T-helper 1 cell treated with Interleukin-12 subunit alpha and Interleukin-12 subunit beta and Interleukin-4 antibody, amounts not matched to agents 30 μg/mL and 1 μg/mL, for 36 hours (primary cell): ENCODE measurements at regions not wholly inside any gene's neighbourhood (a gene's known extent, or its start where the extent isn't known, plus 50 kb on each side); places are given as distances from the start of the nearest gene placed in this dataset.
"Not testable (repeated sequence)": the region's sequence is repeated elsewhere in the genome, so short reads cannot be mapped to it uniquely, and the experiment has no call there.

ENCODE experiments used
- H3K27ac Mint-ChIP-seq: one replicate; pipeline ENCODE4 v1.8.0; 2021; ENCODE audit warnings: mild to moderate bottlenecking, mixed read lengths
- H3K27me3 Mint-ChIP-seq: one replicate; pipeline ENCODE4 v1.8.0; 2021; ENCODE audit warnings: low read depth, mixed read lengths
- H3K36me3 Mint-ChIP-seq: one replicate; pipeline ENCODE4 v1.8.0; 2021; ENCODE audit warnings: low read depth, mixed read lengths
- H3K4me1 Mint-ChIP-seq: one replicate; pipeline ENCODE4 v1.8.0; 2021; ENCODE audit warnings: low read depth, mixed read lengths
- H3K4me3 Mint-ChIP-seq: one replicate; pipeline ENCODE4 v1.8.0; 2021; ENCODE audit warnings: mild to moderate bottlenecking, moderate library complexity, mixed read lengths
- H3K9me3 Mint-ChIP-seq: one replicate; pipeline ENCODE4 v1.8.0; 2021; ENCODE audit warnings: mixed read lengths

- no peak overlapping the region for H3K4me3 Mint-ChIP-seq
- H3K27ac Mint-ChIP-seq = no peak overlapping the region
- H3K9me3 Mint-ChIP-seq = no peaks in the 10 kb centered on the region
- H3K36me3 Mint-ChIP-seq = no peaks in the 10 kb centered on the region
- no peaks in the 10 kb centered on the region for H3K4me1 Mint-ChIP-seq
- H3K27me3 Mint-ChIP-seq = no peaks in the 10 kb centered on the region
Observed at GRCh38 chr7:10779465-10780399, 193.9 kb upstream of the PHF14 start.

GRCh38 chr7:10780400-10780747 lies 193.3 kb upstream of the PHF14 start:
- no peaks in the 10 kb centered on the region for H3K4me1 Mint-ChIP-seq
- no peaks in the 10 kb centered on the region for H3K27me3 Mint-ChIP-seq
- H3K9me3 Mint-ChIP-seq = no peaks in the 10 kb centered on the region
- H3K36me3 Mint-ChIP-seq = no peaks in the 10 kb centered on the region
- no peak overlapping the region for H3K27ac Mint-ChIP-seq
- no peak overlapping the region for H3K4me3 Mint-ChIP-seq

GRCh38 chr7:10786976-10787375 lies 186.7 kb upstream of the PHF14 start:
- not testable (repeated sequence) for H3K4me3 Mint-ChIP-seq, H3K27me3 Mint-ChIP-seq, H3K27ac Mint-ChIP-seq

GRCh38 chr7:10789170-10789569 lies 184.5 kb upstream of the PHF14 start:
- Mint-ChIP-seq H3K36me3 (no peaks in the 10 kb centered on the region), H3K4me1 (no peaks in the 10 kb centered on the region), H3K9me3 (no peaks in the 10 kb centered on the region), H3K27ac (no peak overlapping the region), H3K27me3 (no peaks in the 10 kb centered on the region), H3K4me3 (no peak overlapping the region)

More at GRCh38 chr7:10786976-10787375, 186.7 kb upstream of the PHF14 start:
- H3K9me3 Mint-ChIP-seq, H3K4me1 Mint-ChIP-seq, H3K36me3 Mint-ChIP-seq: not testable (repeated sequence)

- H3K27ac Mint-ChIP-seq = no peak overlapping the region
- H3K4me3 Mint-ChIP-seq = no peak overlapping the region
- H3K4me1 Mint-ChIP-seq = no peaks in the 10 kb centered on the region
- H3K27me3 Mint-ChIP-seq = no peaks in the 10 kb centered on the region
- no peaks in the 10 kb centered on the region for H3K9me3 Mint-ChIP-seq
- no peaks in the 10 kb centered on the region for H3K36me3 Mint-ChIP-seq
Observed at GRCh38 chr7:10790910-10791309, 182.8 kb upstream of the PHF14 start.

GRCh38 chr7:10793995-10794775 lies 179.5 kb upstream of the PHF14 start:
- Mint-ChIP-seq H3K4me3 (no peak overlapping the region), H3K4me1 (no peaks in the 10 kb centered on the region), H3K36me3 (no peaks in the 10 kb centered on the region), H3K27ac (no peak overlapping the region), H3K9me3 (no peaks in the 10 kb centered on the region), H3K27me3 (no peaks in the 10 kb centered on the region)

- H3K27me3 Mint-ChIP-seq = no peaks in the 10 kb centered on the region
- H3K27ac Mint-ChIP-seq = no peak overlapping the region
- H3K4me1 Mint-ChIP-seq = no peaks in the 10 kb centered on the region
- H3K4me3 Mint-ChIP-seq = no peak overlapping the region
- no peaks in the 10 kb centered on the region for H3K9me3 Mint-ChIP-seq
- H3K36me3 Mint-ChIP-seq = no peaks in the 10 kb centered on the region
Observed at GRCh38 chr7:10797157-10797556, 176.5 kb upstream of the PHF14 start.

GRCh38 chr7:10798044-10798443 lies 175.6 kb upstream of the PHF14 start:
- H3K27ac Mint-ChIP-seq = no peak overlapping the region
- no peaks in the 10 kb centered on the region for H3K9me3 Mint-ChIP-seq
- H3K4me3 Mint-ChIP-seq = no peak overlapping the region
- no peaks in the 10 kb centered on the region for H3K4me1 Mint-ChIP-seq
- no peaks in the 10 kb centered on the region for H3K36me3 Mint-ChIP-seq
- no peaks in the 10 kb centered on the region for H3K27me3 Mint-ChIP-seq

GRCh38 chr7:10799475-10799874 lies 174.2 kb upstream of the PHF14 start:
- Mint-ChIP-seq H3K9me3 (no peaks in the 10 kb centered on the region), H3K36me3 (no peaks in the 10 kb centered on the region), H3K27me3 (no peaks in the 10 kb centered on the region), H3K27ac (no peak overlapping the region), H3K4me1 (no peaks in the 10 kb centered on the region), H3K4me3 (no peak overlapping the region)

- Mint-ChIP-seq H3K4me1 (no peaks in the 10 kb centered on the region), H3K27me3 (no peaks in the 10 kb centered on the region), H3K27ac (no peak overlapping the region), H3K9me3 (no peaks in the 10 kb centered on the region), H3K4me3 (no peak overlapping the region), H3K36me3 (no peaks in the 10 kb centered on the region)
Observed at GRCh38 chr7:10802011-10802410, 171.7 kb upstream of the PHF14 start.

GRCh38 chr7:10802526-10802925 lies 171.1 kb upstream of the PHF14 start:
- no peaks in the 10 kb centered on the region for H3K36me3 Mint-ChIP-seq

GRCh38 chr7:10803720-10804119 lies 170.0 kb upstream of the PHF14 start:
- H3K27me3 Mint-ChIP-seq = no peaks in the 10 kb centered on the region
- H3K36me3 Mint-ChIP-seq = no peaks in the 10 kb centered on the region
- no peak overlapping the region for H3K4me3 Mint-ChIP-seq
- no peaks in the 10 kb centered on the region for H3K4me1 Mint-ChIP-seq
- H3K9me3 Mint-ChIP-seq = no peaks in the 10 kb centered on the region
- H3K27ac Mint-ChIP-seq = no peak overlapping the region

More at GRCh38 chr7:10802526-10802925, 171.1 kb upstream of the PHF14 start:
- no peak overlapping the region for H3K4me3 Mint-ChIP-seq
- no peaks in the 10 kb centered on the region for H3K9me3 Mint-ChIP-seq
- no peaks in the 10 kb centered on the region for H3K27me3 Mint-ChIP-seq
- H3K27ac Mint-ChIP-seq = no peak overlapping the region
- no peaks in the 10 kb centered on the region for H3K4me1 Mint-ChIP-seq

GRCh38 chr7:10804770-10805169 lies 168.9 kb upstream of the PHF14 start:
- no peaks in the 10 kb centered on the region for H3K9me3 Mint-ChIP-seq
- H3K27ac Mint-ChIP-seq = no peak overlapping the region
- H3K27me3 Mint-ChIP-seq = no peaks in the 10 kb centered on the region
- no peak overlapping the region for H3K4me3 Mint-ChIP-seq
- no peaks in the 10 kb centered on the region for H3K36me3 Mint-ChIP-seq
- no peaks in the 10 kb centered on the region for H3K4me1 Mint-ChIP-seq

GRCh38 chr7:10815546-10815945 lies 158.1 kb upstream of the PHF14 start:
- H3K27me3 Mint-ChIP-seq = no peaks in the 10 kb centered on the region
- H3K9me3 Mint-ChIP-seq = no peaks in the 10 kb centered on the region
- no peaks in the 10 kb centered on the region for H3K4me1 Mint-ChIP-seq
- no peak overlapping the region for H3K4me3 Mint-ChIP-seq
- H3K36me3 Mint-ChIP-seq = no peaks in the 10 kb centered on the region
- H3K27ac Mint-ChIP-seq = no peak overlapping the region

- no peaks in the 10 kb centered on the region for H3K9me3 Mint-ChIP-seq
- no peak overlapping the region for H3K4me3 Mint-ChIP-seq
- no peaks in the 10 kb centered on the region for H3K4me1 Mint-ChIP-seq
- H3K27ac Mint-ChIP-seq = no peak overlapping the region
- peaks cover 4% of the 10 kb centered on the region for H3K27me3 Mint-ChIP-seq
- no peaks in the 10 kb centered on the region for H3K36me3 Mint-ChIP-seq
Observed at GRCh38 chr7:10821156-10821555, 152.5 kb upstream of the PHF14 start.
